GM23338 (cell line): ENCODE measurements at regions not wholly inside any gene's neighbourhood (a gene's known extent, or its start where the extent isn't known, plus 50 kb on each side); places are given as distances from the start of the nearest gene placed in this dataset.
"Not testable (repeated sequence)": the region's sequence is repeated elsewhere in the genome, so short reads cannot be mapped to it uniquely, and the experiment has no call there.

Experiments used
- ATAC-seq: fragments of 200-7000 bp; cut with Tn5 transposase; 3 replicates; pipeline ENCODE4 v1.9.1; 2020
- DNase-seq: peaks from one replicate; pipeline ENCODE4 v3.0.0-alpha.2; 2015; ENCODE audit warnings: low spot score
- H2AFZ ChIP-seq: fragments of 200-600 bp; sonication (generic); 2 replicates; pipeline ENCODE4 v1.8.0; 2016; ENCODE audit warnings: antibody characterized with exemption, mild to moderate bottlenecking, moderate library complexity
- H3F3A ChIP-seq: fragments of 200-600 bp; sonication (generic); replicated peaks from 2 replicates; pipeline ENCODE4 v1.8.0; 2017; ENCODE audit warnings: antibody characterized with exemption, mixed run types, low read depth
- H3K27ac ChIP-seq: fragments of 200-600 bp; sonication (generic); 2 replicates; pipeline ENCODE4 v1.6.1; 2016; ENCODE audit warnings: low read depth
- H3K27me3 ChIP-seq: fragments of 200-600 bp; sonication (generic); 2 replicates; pipeline ENCODE4 v1.8.0; 2016; ENCODE audit warnings: mild to moderate bottlenecking, mixed run types, moderate library complexity; ENCODE audit not compliant: insufficient read depth
- H3K36me3 ChIP-seq: fragments of 200-600 bp; sonication (generic); 2 replicates; pipeline ENCODE4 v1.8.0; 2016; ENCODE audit warnings: mild to moderate bottlenecking; ENCODE audit not compliant: insufficient read depth
- H3K4me1 ChIP-seq: fragments of 200-600 bp; sonication (generic); 2 replicates; pipeline ENCODE4 v1.8.0; 2016; ENCODE audit warnings: mild to moderate bottlenecking, moderate library complexity; ENCODE audit not compliant: insufficient read depth
- H3K4me2 ChIP-seq: fragments of 200-600 bp; sonication (generic); 2 replicates; pipeline ENCODE4 v1.7.1; 2017; ENCODE audit warnings: mixed run types
- H3K4me3 ChIP-seq: fragments of 200-600 bp; sonication (generic); 2 replicates; pipeline ENCODE4 v1.6.1; 2016; ENCODE audit warnings: mixed run types
- H3K79me2 ChIP-seq: fragments of 200-600 bp; sonication (generic); replicated peaks from 2 replicates; pipeline ENCODE4 v1.8.0; 2017; ENCODE audit warnings: mild to moderate bottlenecking; ENCODE audit not compliant: insufficient read depth
- H3K9me2 ChIP-seq: fragments of 200-600 bp; sonication (generic); 2 replicates; pipeline ENCODE4 v1.8.0; 2017; ENCODE audit not compliant: insufficient read depth
- H4K20me1 ChIP-seq: fragments of 200-600 bp; sonication (generic); replicated peaks from 2 replicates; pipeline ENCODE4 v1.8.0; 2017; ENCODE audit warnings: mild to moderate bottlenecking; ENCODE audit not compliant: insufficient read depth
- H3K27ac Mint-ChIP-seq: 2 replicates; pipeline ENCODE4 v1.8.0; 2020; ENCODE audit warnings: inconsistent platforms, mild to moderate bottlenecking, moderate library complexity, mixed read lengths
- H3K27me3 Mint-ChIP-seq: 3 replicates; pipeline ENCODE4 v1.8.0; 2022; ENCODE audit warnings: low read depth, mild to moderate bottlenecking, moderate library complexity, mixed read lengths, inconsistent platforms; ENCODE audit not compliant: insufficient read depth, poor library complexity
- H3K36me3 Mint-ChIP-seq: 3 replicates; pipeline ENCODE4 v1.8.0; 2021; ENCODE audit warnings: low read depth, mild to moderate bottlenecking, inconsistent platforms, moderate library complexity, mixed read lengths
- H3K4me1 Mint-ChIP-seq: 3 replicates; pipeline ENCODE4 v1.8.0; 2020; ENCODE audit warnings: mild to moderate bottlenecking, inconsistent platforms, mixed read lengths
- H3K4me3 Mint-ChIP-seq: 3 replicates; pipeline ENCODE4 v1.8.0; 2021; ENCODE audit warnings: moderate library complexity, mild to moderate bottlenecking, inconsistent platforms, mixed read lengths
- H3K9me3 Mint-ChIP-seq: 3 replicates; pipeline ENCODE4 v1.8.0; 2020; ENCODE audit warnings: moderate library complexity, mild to moderate bottlenecking, inconsistent platforms, mixed read lengths
- JUNB ChIP-seq: IDR thresholded peaks from one replicate; pipeline ENCODE4 v1.6.1; 2016; ENCODE audit warnings: antibody characterized with exemption; ENCODE audit not compliant: unreplicated experiment
- POLR2AphosphoS5 ChIP-seq: IDR thresholded peaks from 2 replicates; pipeline ENCODE4 v1.6.1; 2016; ENCODE audit warnings: antibody characterized with exemption, low read depth
- STAT1 ChIP-seq: IDR thresholded peaks from one replicate; pipeline ENCODE4 v1.6.1; 2016; ENCODE audit warnings: antibody characterized with exemption; ENCODE audit not compliant: unreplicated experiment
- ZNF331 ChIP-seq: fragments of 250-450 bp; sonication (Bioruptor Pico); IDR thresholded peaks from 2 replicates; pipeline ENCODE4 v1.5.0; 2020; ENCODE audit warnings: low read depth, mild to moderate bottlenecking, moderate library complexity
- TF ChIP-seq, protein P1 (sequence below): fragments of 250-450 bp; sonication (Bioruptor Pico); IDR thresholded peaks from 2 replicates; pipeline ENCODE4 v1.5.0; 2020; ENCODE audit warnings: mild to moderate bottlenecking, moderate library complexity
- TF ChIP-seq, protein P2 (sequence below): IDR thresholded peaks from 2 replicates; pipeline ENCODE4 v1.6.1; 2016; ENCODE audit warnings: antibody characterized with exemption
- TF ChIP-seq, protein P3 (sequence below): IDR thresholded peaks from one replicate; pipeline ENCODE4 v1.6.1; 2018; ENCODE audit warnings: antibody characterized with exemption; ENCODE audit not compliant: unreplicated experiment

DNA sequence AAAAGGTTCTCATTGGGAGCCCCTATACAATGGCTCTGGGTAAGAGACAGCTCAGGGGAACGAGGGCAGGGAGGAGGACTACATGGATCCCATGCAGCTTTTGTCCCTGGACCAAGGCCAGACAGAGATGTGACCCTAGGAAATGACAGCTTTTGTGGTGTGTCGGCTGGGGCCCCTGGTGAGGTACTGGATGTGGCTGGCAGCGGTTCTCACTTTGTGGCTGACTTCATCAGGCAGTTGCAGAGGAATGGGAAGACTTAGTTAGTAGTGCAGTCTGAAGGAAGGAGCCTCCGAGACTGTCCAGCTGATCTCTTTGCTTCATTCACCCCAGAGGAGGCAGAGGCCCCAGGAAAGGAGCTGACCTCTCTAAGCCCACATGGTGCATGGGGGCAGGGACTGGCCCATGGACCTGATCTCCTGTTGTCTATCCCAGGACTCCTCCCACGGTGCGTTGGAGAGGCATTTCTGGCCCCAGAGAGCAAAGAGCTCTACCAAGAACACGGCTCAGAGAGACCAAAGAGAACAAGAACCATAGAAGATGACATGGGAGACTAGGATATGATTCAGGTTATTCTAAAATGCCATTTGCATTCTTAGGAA lies 202.9 kb downstream of the RPS24 start:
- Histone ChIP-seq H3K79me2 (no peaks in the 10 kb centered on the region), H4K20me1 (no peaks in the 10 kb centered on the region), H3K36me3 (no peaks in the 10 kb centered on the region), H2AFZ (no peak overlapping the region), H3K27ac (no peak overlapping the region), H3K4me3 (no peak overlapping the region), H3F3A (no peaks in the 10 kb centered on the region), H3K27me3 (no peaks in the 10 kb centered on the region), H3K4me1 (no peaks in the 10 kb centered on the region), H3K9me2 (no peaks in the 10 kb centered on the region), H3K4me2 (no peak overlapping the region)
- H3K27ac Mint-ChIP-seq: no peak overlapping the region
- no peak for TF ChIP-seq JUNB
- no peak for TF ChIP-seq ZNF331
- TF ChIP-seq, protein P1, sequence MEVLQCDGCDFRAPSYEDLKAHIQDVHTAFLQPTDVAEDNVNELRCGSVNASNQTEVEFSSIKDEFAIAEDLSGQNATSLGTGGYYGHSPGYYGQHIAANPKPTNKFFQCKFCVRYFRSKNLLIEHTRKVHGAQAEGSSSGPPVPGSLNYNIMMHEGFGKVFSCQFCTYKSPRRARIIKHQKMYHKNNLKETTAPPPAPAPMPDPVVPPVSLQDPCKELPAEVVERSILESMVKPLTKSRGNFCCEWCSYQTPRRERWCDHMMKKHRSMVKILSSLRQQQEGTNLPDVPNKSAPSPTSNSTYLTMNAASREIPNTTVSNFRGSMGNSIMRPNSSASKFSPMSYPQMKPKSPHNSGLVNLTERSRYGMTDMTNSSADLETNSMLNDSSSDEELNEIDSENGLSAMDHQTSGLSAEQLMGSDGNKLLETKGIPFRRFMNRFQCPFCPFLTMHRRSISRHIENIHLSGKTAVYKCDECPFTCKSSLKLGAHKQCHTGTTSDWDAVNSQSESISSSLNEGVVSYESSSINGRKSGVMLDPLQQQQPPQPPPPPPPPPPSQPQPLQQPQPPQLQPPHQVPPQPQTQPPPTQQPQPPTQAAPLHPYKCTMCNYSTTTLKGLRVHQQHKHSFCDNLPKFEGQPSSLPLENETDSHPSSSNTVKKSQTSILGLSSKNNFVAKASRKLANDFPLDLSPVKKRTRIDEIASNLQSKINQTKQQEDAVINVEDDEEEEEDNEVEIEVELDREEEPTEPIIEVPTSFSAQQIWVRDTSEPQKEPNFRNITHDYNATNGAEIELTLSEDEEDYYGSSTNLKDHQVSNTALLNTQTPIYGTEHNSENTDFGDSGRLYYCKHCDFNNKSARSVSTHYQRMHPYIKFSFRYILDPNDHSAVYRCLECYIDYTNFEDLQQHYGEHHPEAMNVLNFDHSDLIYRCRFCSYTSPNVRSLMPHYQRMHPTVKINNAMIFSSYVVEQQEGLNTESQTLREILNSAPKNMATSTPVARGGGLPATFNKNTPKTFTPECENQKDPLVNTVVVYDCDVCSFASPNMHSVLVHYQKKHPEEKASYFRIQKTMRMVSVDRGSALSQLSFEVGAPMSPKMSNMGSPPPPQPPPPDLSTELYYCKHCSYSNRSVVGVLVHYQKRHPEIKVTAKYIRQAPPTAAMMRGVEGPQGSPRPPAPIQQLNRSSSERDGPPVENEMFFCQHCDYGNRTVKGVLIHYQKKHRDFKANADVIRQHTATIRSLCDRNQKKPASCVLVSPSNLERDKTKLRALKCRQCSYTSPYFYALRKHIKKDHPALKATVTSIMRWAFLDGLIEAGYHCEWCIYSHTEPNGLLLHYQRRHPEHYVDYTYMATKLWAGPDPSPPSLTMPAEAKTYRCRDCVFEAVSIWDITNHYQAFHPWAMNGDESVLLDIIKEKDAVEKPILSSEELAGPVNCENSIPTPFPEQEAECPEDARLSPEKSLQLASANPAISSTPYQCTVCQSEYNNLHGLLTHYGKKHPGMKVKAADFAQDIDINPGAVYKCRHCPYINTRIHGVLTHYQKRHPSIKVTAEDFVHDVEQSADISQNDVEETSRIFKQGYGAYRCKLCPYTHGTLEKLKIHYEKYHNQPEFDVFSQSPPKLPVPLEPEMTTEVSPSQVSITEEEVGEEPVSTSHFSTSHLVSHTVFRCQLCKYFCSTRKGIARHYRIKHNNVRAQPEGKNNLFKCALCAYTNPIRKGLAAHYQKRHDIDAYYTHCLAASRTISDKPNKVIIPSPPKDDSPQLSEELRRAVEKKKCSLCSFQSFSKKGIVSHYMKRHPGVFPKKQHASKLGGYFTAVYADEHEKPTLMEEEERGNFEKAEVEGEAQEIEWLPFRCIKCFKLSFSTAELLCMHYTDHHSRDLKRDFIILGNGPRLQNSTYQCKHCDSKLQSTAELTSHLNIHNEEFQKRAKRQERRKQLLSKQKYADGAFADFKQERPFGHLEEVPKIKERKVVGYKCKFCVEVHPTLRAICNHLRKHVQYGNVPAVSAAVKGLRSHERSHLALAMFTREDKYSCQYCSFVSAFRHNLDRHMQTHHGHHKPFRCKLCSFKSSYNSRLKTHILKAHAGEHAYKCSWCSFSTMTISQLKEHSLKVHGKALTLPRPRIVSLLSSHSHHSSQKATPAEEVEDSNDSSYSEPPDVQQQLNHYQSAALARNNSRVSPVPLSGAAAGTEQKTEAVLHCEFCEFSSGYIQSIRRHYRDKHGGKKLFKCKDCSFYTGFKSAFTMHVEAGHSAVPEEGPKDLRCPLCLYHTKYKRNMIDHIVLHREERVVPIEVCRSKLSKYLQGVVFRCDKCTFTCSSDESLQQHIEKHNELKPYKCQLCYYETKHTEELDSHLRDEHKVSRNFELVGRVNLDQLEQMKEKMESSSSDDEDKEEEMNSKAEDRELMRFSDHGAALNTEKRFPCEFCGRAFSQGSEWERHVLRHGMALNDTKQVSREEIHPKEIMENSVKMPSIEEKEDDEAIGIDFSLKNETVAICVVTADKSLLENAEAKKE (CRISPR knock-in tag): no peak
- no peak for TF ChIP-seq STAT1
- TF ChIP-seq POLR2AphosphoS5: no peak
- TF ChIP-seq, protein P2, sequence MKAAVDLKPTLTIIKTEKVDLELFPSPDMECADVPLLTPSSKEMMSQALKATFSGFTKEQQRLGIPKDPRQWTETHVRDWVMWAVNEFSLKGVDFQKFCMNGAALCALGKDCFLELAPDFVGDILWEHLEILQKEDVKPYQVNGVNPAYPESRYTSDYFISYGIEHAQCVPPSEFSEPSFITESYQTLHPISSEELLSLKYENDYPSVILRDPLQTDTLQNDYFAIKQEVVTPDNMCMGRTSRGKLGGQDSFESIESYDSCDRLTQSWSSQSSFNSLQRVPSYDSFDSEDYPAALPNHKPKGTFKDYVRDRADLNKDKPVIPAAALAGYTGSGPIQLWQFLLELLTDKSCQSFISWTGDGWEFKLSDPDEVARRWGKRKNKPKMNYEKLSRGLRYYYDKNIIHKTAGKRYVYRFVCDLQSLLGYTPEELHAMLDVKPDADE: no peak
- TF ChIP-seq, protein P3, sequence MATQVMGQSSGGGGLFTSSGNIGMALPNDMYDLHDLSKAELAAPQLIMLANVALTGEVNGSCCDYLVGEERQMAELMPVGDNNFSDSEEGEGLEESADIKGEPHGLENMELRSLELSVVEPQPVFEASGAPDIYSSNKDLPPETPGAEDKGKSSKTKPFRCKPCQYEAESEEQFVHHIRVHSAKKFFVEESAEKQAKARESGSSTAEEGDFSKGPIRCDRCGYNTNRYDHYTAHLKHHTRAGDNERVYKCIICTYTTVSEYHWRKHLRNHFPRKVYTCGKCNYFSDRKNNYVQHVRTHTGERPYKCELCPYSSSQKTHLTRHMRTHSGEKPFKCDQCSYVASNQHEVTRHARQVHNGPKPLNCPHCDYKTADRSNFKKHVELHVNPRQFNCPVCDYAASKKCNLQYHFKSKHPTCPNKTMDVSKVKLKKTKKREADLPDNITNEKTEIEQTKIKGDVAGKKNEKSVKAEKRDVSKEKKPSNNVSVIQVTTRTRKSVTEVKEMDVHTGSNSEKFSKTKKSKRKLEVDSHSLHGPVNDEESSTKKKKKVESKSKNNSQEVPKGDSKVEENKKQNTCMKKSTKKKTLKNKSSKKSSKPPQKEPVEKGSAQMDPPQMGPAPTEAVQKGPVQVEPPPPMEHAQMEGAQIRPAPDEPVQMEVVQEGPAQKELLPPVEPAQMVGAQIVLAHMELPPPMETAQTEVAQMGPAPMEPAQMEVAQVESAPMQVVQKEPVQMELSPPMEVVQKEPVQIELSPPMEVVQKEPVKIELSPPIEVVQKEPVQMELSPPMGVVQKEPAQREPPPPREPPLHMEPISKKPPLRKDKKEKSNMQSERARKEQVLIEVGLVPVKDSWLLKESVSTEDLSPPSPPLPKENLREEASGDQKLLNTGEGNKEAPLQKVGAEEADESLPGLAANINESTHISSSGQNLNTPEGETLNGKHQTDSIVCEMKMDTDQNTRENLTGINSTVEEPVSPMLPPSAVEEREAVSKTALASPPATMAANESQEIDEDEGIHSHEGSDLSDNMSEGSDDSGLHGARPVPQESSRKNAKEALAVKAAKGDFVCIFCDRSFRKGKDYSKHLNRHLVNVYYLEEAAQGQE: no peak
- peaks cover under 1% of the 10 kb centered on the region for H3K9me3 Mint-ChIP-seq
- H3K4me3 Mint-ChIP-seq: no peak overlapping the region
- DNase-seq: no peak
- no peaks in the 10 kb centered on the region for H3K4me1 Mint-ChIP-seq
- H3K36me3 Mint-ChIP-seq: no peaks in the 10 kb centered on the region
- H3K27me3 Mint-ChIP-seq: peaks cover 9% of the 10 kb centered on the region
- ATAC-seq: no peak

DNA sequence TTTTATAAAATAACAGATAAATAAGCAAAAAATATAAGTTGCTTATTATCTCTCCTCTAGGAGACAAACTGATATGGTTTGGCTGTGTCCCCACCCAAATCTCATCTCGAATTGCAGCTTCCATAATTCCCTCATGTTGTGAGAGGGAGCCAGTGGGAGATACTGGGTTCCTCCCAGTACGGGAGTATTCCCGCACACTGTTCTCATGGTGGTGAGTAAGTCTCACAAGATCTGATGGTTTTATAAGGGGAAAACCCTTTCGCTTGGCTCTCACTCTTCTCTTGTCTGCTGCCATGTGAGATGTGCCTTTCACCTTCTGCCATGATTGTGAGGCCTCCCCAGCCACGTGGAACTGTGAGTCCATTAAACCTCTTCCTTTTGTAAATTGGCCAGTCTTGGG lies 204.3 kb downstream of the RPS24 start:
- not testable (repeated sequence) for H3K36me3 ChIP-seq, H3K27me3 Mint-ChIP-seq, H3K4me3 Mint-ChIP-seq, H3K27ac Mint-ChIP-seq, H3F3A ChIP-seq, H3K4me3 ChIP-seq, H3K4me1 ChIP-seq, H3K4me2 ChIP-seq, H3K27ac ChIP-seq, H3K4me1 Mint-ChIP-seq, H2AFZ ChIP-seq, H4K20me1 ChIP-seq, H3K9me2 ChIP-seq, H3K79me2 ChIP-seq, H3K27me3 ChIP-seq, DNase-seq, H3K36me3 Mint-ChIP-seq, ATAC-seq
- peaks cover 14% of the 10 kb centered on the region for H3K9me3 Mint-ChIP-seq
